ENCODE measurements at regions not wholly inside any gene's neighbourhood (a gene's known extent, or its start where the extent isn't known, plus 50 kb on each side); places are given as distances from the start of the nearest gene placed in this dataset.

- DNase-seq = no peak
Measured at GRCh38 chr5:164652276-164652660, 1146.8 kb downstream of the MAT2B start.

GRCh38 chr5:164663198-164663989 lies 1158.0 kb downstream of the MAT2B start:
- no peak for DNase-seq

GRCh38 chr5:164671640-164672039 lies 1166.2 kb downstream of the MAT2B start:
- DNase-seq = no peak

GRCh38 chr5:164672205-164672604 lies 1166.8 kb downstream of the MAT2B start:
- DNase-seq = no peak

- DNase-seq = no peak
Measured at GRCh38 chr5:164672931-164673694, 1167.7 kb downstream of the MAT2B start.

GRCh38 chr5:164679461-164679860 lies 1174.0 kb downstream of the MAT2B start:
- no peak for DNase-seq

- no peak for DNase-seq
Measured at GRCh38 chr5:164680216-164680615, 1174.8 kb downstream of the MAT2B start.

GRCh38 chr5:164680812-164681520 lies 1175.5 kb downstream of the MAT2B start:
- no peak for DNase-seq

GRCh38 chr5:164687391-164687790 lies 1182.0 kb downstream of the MAT2B start:
- DNase-seq = no peak

- no peak for DNase-seq
Measured at GRCh38 chr5:164688437-164688836, 1183.0 kb downstream of the MAT2B start.

- no peak for DNase-seq
Measured at GRCh38 chr5:164708831-164709230, 1203.4 kb downstream of the MAT2B start.

- no peak for DNase-seq
Measured at GRCh38 chr5:164713682-164714081, 1208.3 kb downstream of the MAT2B start.

GRCh38 chr5:164721116-164721515 lies 1215.7 kb downstream of the MAT2B start:
- DNase-seq = no peak

- DNase-seq = no peak
Measured at GRCh38 chr5:164721656-164722055, 1216.2 kb downstream of the MAT2B start.

- DNase-seq = no peak
Measured at GRCh38 chr5:164722702-164723101, 1217.3 kb downstream of the MAT2B start.

GRCh38 chr5:164727012-164727411 lies 1221.6 kb downstream of the MAT2B start:
- DNase-seq = no peak

- DNase-seq = no peak
Measured at GRCh38 chr5:164728733-164729132, 1223.3 kb downstream of the MAT2B start.

GRCh38 chr5:164735334-164735733 lies 1229.9 kb downstream of the MAT2B start:
- DNase-seq = no peak

- DNase-seq = no peak
Measured at GRCh38 chr5:164741376-164741775, 1236.0 kb downstream of the MAT2B start.

GRCh38 chr5:164742025-164742424 lies 1236.6 kb downstream of the MAT2B start:
- no peak for DNase-seq

- DNase-seq = no peak
Measured at GRCh38 chr5:164746723-164747122, 1241.3 kb downstream of the MAT2B start.

GRCh38 chr5:164747371-164747770 lies 1242.0 kb downstream of the MAT2B start:
- no peak for DNase-seq

- DNase-seq = no peak
Measured at GRCh38 chr5:164748861-164749260, 1243.4 kb downstream of the MAT2B start.

- DNase-seq = no peak
Measured at GRCh38 chr5:164753434-164753833, 1248.0 kb downstream of the MAT2B start.
